GM12874 (cell line): ENCODE measurements at regions not wholly inside any gene's neighbourhood (a gene's known extent, or its start where the extent isn't known, plus 50 kb on each side); places are given as distances from the start of the nearest gene placed in this dataset.

Experiments used
- TF ChIP-seq, protein P1 (sequence below): IDR thresholded peaks from 2 replicates; pipeline ENCODE4 v1.5.1; 2011; ENCODE audit warnings: low read depth, mild to moderate bottlenecking, control low read depth, low read length, moderate library complexity; ENCODE audit not compliant: insufficient read depth

- TF ChIP-seq, protein P1, sequence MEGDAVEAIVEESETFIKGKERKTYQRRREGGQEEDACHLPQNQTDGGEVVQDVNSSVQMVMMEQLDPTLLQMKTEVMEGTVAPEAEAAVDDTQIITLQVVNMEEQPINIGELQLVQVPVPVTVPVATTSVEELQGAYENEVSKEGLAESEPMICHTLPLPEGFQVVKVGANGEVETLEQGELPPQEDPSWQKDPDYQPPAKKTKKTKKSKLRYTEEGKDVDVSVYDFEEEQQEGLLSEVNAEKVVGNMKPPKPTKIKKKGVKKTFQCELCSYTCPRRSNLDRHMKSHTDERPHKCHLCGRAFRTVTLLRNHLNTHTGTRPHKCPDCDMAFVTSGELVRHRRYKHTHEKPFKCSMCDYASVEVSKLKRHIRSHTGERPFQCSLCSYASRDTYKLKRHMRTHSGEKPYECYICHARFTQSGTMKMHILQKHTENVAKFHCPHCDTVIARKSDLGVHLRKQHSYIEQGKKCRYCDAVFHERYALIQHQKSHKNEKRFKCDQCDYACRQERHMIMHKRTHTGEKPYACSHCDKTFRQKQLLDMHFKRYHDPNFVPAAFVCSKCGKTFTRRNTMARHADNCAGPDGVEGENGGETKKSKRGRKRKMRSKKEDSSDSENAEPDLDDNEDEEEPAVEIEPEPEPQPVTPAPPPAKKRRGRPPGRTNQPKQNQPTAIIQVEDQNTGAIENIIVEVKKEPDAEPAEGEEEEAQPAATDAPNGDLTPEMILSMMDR = no peak
Measured at GRCh38 chr2:190787743-190788235, 92.8 kb upstream of the GLS start.

GRCh38 chr2:190789074-190790004 is 91.3 kb upstream of the GLS start:
- TF ChIP-seq, protein P1 = no peak

GRCh38 chr2:190791347-190791975 is 89.2 kb upstream of the GLS start:
- TF ChIP-seq, protein P1 = no peak

DNA sequence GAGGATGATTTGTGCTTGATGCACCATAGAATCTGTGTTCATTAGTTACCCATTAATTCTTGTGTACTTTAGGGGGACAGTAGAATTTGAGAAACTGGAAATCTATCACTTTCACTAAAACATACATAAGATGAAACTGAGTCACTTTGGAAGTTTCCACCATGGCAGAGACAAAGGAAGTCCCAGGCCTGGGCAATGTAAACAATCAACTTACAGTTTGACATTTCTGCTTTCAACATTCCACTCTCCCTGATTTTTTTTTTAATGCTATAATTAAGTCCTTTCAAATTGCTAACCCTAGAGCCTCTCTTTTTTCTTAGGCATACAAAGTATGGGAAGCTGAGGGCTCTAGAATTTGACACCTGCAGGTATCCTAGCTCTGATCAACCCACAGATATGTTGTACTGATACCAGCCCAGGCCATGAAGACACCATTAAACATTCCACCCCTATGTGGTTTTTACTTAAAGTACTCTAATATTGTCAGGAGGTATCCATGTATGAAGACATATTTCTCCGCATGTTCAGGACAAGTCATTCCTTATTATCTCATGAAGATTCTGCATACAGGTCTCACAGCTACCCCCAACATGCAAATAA is 88.5 kb upstream of the GLS start:
- TF ChIP-seq, protein P1 = no peak

DNA sequence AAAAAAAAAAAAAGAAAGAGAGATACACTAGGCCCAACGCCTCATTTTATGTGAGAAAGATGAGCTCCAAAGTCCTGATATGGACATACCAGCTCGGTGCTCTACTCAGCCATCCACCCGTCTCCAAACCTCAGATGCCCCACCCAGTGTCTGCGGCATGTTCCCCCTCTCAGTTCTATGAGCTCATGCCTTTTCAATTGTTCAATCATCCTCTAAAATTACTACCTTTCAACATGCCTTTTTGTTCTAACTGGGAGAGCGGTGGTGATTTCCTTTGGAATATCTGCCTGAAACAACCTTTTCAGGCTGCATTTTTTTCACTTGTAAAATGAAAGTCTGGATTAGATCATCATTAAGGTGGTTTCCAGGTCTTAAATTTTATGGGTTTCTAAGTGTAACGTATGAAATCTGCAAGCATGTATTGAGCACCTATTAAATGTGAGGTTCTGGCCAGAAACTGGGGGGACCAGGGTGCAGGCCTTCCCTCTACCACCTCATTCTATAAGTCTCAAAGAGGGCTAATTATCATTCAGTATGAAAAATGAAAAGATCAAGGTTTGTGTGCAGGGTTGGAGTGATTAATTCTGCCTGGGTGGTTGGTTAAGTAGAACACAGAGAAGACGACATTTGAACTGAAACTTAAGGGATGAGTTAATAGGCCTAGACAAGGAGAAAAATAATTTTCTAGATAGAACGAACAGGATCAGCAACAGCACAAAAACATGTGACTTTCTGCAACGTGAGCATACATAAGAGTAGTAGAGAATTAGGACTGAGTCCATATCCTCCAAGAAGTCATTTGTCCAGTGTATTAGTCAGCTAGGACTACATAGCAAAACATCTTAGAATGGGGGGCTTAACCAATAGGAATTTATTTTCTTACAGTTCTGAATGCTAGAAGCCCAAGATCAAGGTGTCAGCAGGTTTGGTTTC is 87.4 kb upstream of the GLS start:
- TF ChIP-seq, protein P1 = no peak

DNA sequence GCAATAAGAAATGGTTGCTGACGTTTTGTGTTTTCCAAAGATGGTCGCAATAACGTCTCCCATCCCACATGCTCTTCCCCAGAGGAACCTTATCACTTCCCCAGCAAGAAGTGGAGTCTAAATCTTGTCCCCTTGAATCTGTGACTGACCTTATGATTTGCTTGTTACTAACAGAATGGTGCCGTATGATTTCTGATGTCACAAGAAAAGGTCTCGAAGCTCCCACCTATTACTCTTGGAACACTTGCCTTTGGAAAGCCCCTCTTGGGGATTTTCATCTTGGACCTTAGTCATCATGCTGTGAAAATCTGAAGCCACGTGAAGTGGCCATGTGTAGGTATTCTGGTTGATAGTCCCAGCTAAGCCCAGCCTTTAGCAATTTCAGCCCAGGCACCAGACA is 86.2 kb upstream of the GLS start:
- TF ChIP-seq, protein P1 = no peak
